SK-N-SH treated with all-trans-retinoic acid at 6 μM for 48 hours (cell line): ENCODE measurements at regions not wholly inside any gene's neighbourhood (a gene's known extent, or its start where the extent isn't known, plus 50 kb on each side); places are given as distances from the start of the nearest gene placed in this dataset.

ENCODE experiments used
- ATAC-seq: fragments of 200-7000 bp; cut with Tn5 transposase; 3 replicates; pipeline ENCODE4 v1.9.1; 2020; ENCODE audit warnings: mild to moderate bottlenecking, moderate library complexity
- ARNTL ChIP-seq: fragments of 450-650 bp; formaldehyde crosslinking; IDR thresholded peaks from 2 replicates; pipeline ENCODE4 v1.5.0; 2020; ENCODE audit warnings: low read depth, mild to moderate bottlenecking, moderate library complexity, borderline replicate concordance
- BACH2 ChIP-seq: fragments of 250-450 bp; sonication (Bioruptor Pico); IDR thresholded peaks from 2 replicates; pipeline ENCODE4 v1.9.0; 2021; ENCODE audit warnings: mild to moderate bottlenecking, borderline replicate concordance
- CREB5 ChIP-seq: fragments of 250-450 bp; sonication (Bioruptor Pico); IDR thresholded peaks from 2 replicates; pipeline ENCODE4 v1.5.1; 2020; ENCODE audit warnings: low read depth, mild to moderate bottlenecking, moderate library complexity
- CSDC2 ChIP-seq: fragments of 250-450 bp; sonication (Bioruptor Pico); IDR thresholded peaks from 2 replicates; pipeline ENCODE4 v1.5.0; 2020; ENCODE audit warnings: mild to moderate bottlenecking, moderate library complexity
- CSRNP3 ChIP-seq: fragments of 250-450 bp; sonication (Bioruptor Pico); IDR thresholded peaks from 2 replicates; pipeline ENCODE4 v1.5.1; 2021; ENCODE audit warnings: mild to moderate bottlenecking, moderate library complexity
- ESRRG ChIP-seq: fragments of 250-450 bp; sonication (Bioruptor Pico); IDR thresholded peaks from 2 replicates; pipeline ENCODE4 v1.6.1; 2021; ENCODE audit warnings: mild to moderate bottlenecking
- GLIS3 ChIP-seq: fragments of 250-450 bp; sonication (Bioruptor Pico); IDR thresholded peaks from 2 replicates; pipeline ENCODE4 v1.5.0; 2020; ENCODE audit warnings: mild to moderate bottlenecking, moderate library complexity
- ISL1 ChIP-seq: fragments of 250-450 bp; sonication (Bioruptor Pico); IDR thresholded peaks from 2 replicates; pipeline ENCODE4 v2.1.2; 2022; ENCODE audit warnings: mild to moderate bottlenecking, moderate library complexity
- OSR1 ChIP-seq: fragments of 250-450 bp; sonication (Bioruptor Pico); IDR thresholded peaks from 2 replicates; pipeline ENCODE4 v1.8.0; 2022; ENCODE audit warnings: moderate library complexity, mild to moderate bottlenecking, inconsistent platforms
- PATZ1 ChIP-seq: fragments of 250-450 bp; sonication (Bioruptor Pico); IDR thresholded peaks from 2 replicates; pipeline ENCODE4 v1.8.0; 2020; ENCODE audit warnings: mild to moderate bottlenecking, moderate library complexity, borderline replicate concordance
- POU6F1 ChIP-seq: fragments of 250-450 bp; sonication (Bioruptor Pico); IDR thresholded peaks from 2 replicates; pipeline ENCODE4 v1.8.0; 2021; ENCODE audit warnings: low read depth, mild to moderate bottlenecking, moderate library complexity, borderline replicate concordance
- RARB ChIP-seq: fragments of 250-450 bp; sonication (Bioruptor Pico); IDR thresholded peaks from 2 replicates; pipeline ENCODE4 v1.8.0; 2021; ENCODE audit warnings: mild to moderate bottlenecking, moderate library complexity
- SNAI2 ChIP-seq: fragments of 250-450 bp; sonication (Bioruptor Pico); IDR thresholded peaks from 2 replicates; pipeline ENCODE4 v1.5.0; 2020; ENCODE audit warnings: mild to moderate bottlenecking, moderate library complexity
- TCF4 ChIP-seq: fragments of 250-450 bp; sonication (Bioruptor Pico); IDR thresholded peaks from 2 replicates; pipeline ENCODE4 v1.8.0; 2021; ENCODE audit warnings: mild to moderate bottlenecking, moderate library complexity, borderline replicate concordance
- TOX ChIP-seq: fragments of 250-450 bp; sonication (Bioruptor Pico); IDR thresholded peaks from 2 replicates; pipeline ENCODE4 v1.8.0; 2021; ENCODE audit warnings: mild to moderate bottlenecking, moderate library complexity, borderline replicate concordance
- TSHZ2 ChIP-seq: fragments of 250-450 bp; sonication (Bioruptor Pico); IDR thresholded peaks from 2 replicates; pipeline ENCODE4 v1.5.0; 2020; ENCODE audit warnings: mild to moderate bottlenecking, moderate library complexity
- ZFP30 ChIP-seq: fragments of 450-650 bp; formaldehyde crosslinking; IDR thresholded peaks from 2 replicates; pipeline ENCODE4 v1.5.0; 2022; ENCODE audit warnings: mild to moderate bottlenecking, moderate library complexity
- ZNF565 ChIP-seq: fragments of 450-650 bp; formaldehyde crosslinking; conservative IDR thresholded peaks from 2 replicates; pipeline ENCODE4 v1.5.0; 2020; ENCODE audit warnings: low read depth, mild to moderate bottlenecking, moderate library complexity

GRCh38 chr4:188432328-188432727, 293.1 kb downstream of the TRIML1 start:
- no peak for TF ChIP-seq GLIS3 (CRISPR knock-in tag)
- TF ChIP-seq PATZ1 (CRISPR knock-in tag) = no peak
- TF ChIP-seq CSDC2 (CRISPR knock-in tag) = no peak
- no peak for TF ChIP-seq TOX (CRISPR knock-in tag)
- TF ChIP-seq RARB (CRISPR knock-in tag) = no peak
- no peak for TF ChIP-seq ZNF565
- TF ChIP-seq ISL1 (CRISPR knock-in tag) = no peak
- no peak for TF ChIP-seq TCF4 (CRISPR knock-in tag)
- no peak for TF ChIP-seq ZFP30
- ATAC-seq = peak; percentile 78

GRCh38 chr4:188433741-188434315, 294.6 kb downstream of the TRIML1 start:
- ATAC-seq = no peak; the same call in 2 of the 3 replicates
- TF ChIP-seq POU6F1 (no peak), ISL1 (CRISPR knock-in tag) (no peak), ARNTL (CRISPR knock-in tag) (no peak)

- no peak for ATAC-seq
- TF ChIP-seq CSDC2 (CRISPR knock-in tag) = no peak
- no peak for TF ChIP-seq ISL1 (CRISPR knock-in tag)
- TF ChIP-seq TSHZ2 (CRISPR knock-in tag) = no peak
- no peak for TF ChIP-seq SNAI2
- TF ChIP-seq CREB5 = no peak
- TF ChIP-seq, all 23 proteins: peak for 0
These were observed 295.4 kb downstream of the TRIML1 start for GRCh38 chr4:188434643-188435042.

GRCh38 chr4:188435381-188435780, 296.1 kb downstream of the TRIML1 start:
- ATAC-seq = no peak; the same call in 2 of the 3 replicates
- TF ChIP-seq ISL1 (CRISPR knock-in tag) (no peak), CREB5 (no peak), TOX (CRISPR knock-in tag) (no peak), ZFP30 (no peak), POU6F1 (no peak), CSRNP3 (CRISPR knock-in tag) (no peak), SNAI2 (no peak), OSR1 (no peak), ESRRG (CRISPR knock-in tag) (no peak), RARB (CRISPR knock-in tag) (no peak), ZNF565 (no peak), PATZ1 (CRISPR knock-in tag) (no peak), BACH2 (CRISPR knock-in tag) (no peak), CSDC2 (CRISPR knock-in tag) (no peak)
